ENCODE measurements at regions not wholly inside any gene's neighbourhood (a gene's known extent, or its start where the extent isn't known, plus 50 kb on each side); places are given as distances from the start of the nearest gene placed in this dataset.

- DNase-seq (ENCODE audit: low read depth): no peak
- no peak for TF ChIP-seq CTCF (IDR thresholded peaks at IDR 0.05; ENCODE audit: insufficient read depth, low read depth, low read length, missing control alignments)
Measured at GRCh38 chr19:30071871-30072270, 129.8 kb downstream of the URI1 start.

DNA sequence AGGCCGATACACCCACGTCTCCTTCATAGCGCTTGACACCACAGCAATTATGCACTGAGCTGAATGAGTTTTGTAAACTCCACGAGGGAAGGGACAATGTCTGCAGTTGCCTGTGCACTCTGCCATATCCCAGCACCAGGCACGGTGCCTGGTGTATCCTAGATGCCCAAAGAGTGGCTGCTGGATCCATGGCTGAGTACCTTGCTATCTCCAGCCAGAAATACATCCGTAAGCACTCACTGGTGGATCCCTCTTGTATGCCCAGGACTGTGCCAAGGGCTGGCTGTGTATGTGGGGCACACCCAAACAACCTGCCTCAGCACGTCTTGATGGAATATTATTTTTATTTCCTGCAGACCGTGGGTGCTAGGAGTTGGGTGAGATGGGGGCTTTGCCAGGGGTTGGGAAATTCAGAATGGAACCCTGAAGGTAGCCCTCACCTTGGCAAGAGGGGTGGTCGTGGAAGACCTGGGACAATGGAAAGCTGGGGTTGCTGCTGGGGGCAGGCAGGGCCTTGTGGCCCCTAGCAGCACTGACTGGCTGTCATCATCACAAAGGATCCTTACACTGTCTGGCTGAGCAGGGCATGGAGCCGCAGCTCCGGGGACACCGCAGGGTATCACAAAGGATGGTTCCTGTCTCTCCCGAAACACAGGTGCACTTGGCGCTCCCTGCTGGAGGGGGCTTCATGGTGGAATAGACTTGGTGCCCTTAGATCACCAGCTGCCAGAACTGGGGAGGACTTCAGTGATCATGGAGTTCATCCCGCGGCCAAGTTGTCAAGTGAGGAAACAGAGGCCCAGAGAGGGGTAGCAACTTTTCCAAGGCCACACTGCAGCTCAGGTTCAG, 131.3 kb downstream of the URI1 start:
- no peak overlapping the region for H3K4me3 ChIP-seq (ENCODE audit: low read depth, low read length)
- TF ChIP-seq CTCF (IDR thresholded peaks at IDR 0.05; ENCODE audit: insufficient read depth, low read depth, low read length, missing control alignments): no peak
- no peak for DNase-seq (ENCODE audit: low read depth)

More at GRCh38 chr19:30071871-30072270, 129.8 kb downstream of the URI1 start:
- no peak overlapping the region for H3K4me3 ChIP-seq (ENCODE audit: low read depth, low read length)

GRCh38 chr19:30074096-30074495, 132.1 kb downstream of the URI1 start:
- TF ChIP-seq CTCF (IDR thresholded peaks at IDR 0.05; ENCODE audit: insufficient read depth, low read depth, low read length, missing control alignments): no peak
- DNase-seq (ENCODE audit: low read depth): no peak
- no peak overlapping the region for H3K4me3 ChIP-seq (ENCODE audit: low read depth, low read length)

DNA sequence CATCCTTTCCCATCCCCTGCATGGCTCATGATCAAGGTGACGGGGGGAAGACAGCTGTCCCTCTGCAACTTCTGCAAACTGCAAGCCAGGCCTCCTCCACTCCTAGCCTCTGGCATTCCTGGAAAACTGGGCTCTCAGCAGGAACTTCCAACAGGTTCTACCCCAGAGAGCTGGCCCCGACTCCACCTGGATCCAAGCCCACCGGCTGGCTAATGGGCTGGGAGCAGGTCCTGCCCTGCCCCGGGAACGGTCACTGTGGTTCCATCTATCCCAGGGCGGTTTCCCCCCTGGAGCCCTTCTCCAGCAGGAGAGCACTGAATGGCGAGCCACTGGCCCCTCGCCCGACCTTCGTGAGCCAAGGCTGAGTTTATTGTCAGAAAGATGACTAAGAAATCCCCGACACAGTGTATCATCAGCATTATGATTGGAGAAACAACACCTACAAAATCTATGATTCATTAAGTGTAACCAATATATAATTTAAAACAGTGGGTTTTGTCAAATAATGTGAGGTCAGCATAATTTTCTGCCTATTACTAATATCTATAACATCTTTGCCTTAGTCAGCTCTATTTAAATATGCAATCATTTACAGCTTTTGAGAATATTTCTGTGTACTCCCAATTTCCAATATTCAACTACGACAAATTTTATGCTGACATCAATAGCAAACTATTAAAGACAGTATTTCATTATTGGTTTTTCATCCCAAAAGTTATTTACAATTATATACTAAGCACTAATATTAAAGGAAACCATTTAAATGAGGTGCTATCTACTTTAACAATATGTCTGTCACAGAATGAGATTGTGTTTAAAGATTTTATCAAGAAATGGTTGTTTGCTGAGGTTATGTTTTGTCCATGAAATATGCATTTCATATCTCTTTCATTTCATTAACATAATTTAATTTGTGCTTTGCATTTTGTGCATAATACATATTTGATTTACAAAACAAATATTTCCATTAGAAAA, 133.0 kb downstream of the URI1 start:
- DNase-seq (ENCODE audit: low read depth): no peak
- H3K4me3 ChIP-seq (ENCODE audit: low read depth, low read length): no peak overlapping the region
- no peak for TF ChIP-seq CTCF (IDR thresholded peaks at IDR 0.05; ENCODE audit: insufficient read depth, low read depth, low read length, missing control alignments)

DNA sequence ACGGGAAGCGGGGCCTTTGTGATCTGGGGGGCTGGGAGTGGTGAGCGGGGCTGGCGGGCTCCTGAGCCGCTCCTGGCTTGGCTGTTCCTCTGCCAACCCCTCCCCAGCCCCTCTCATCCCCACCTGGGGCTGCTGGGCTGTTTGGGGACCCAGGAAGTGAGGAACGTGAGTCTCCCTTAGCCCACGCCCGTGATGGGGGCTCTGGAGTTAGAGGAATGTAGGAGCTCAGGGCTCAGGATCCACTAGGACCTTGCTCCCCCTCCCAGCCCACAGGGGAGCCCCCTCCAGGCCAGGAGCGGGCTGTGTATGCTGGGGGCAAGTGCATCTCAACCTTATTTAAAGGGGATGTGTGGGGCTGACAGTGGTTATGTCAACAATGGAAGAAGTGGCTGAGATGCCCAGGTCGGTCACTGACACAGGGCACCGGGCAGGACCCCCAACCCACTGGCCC, 134.1 kb downstream of the URI1 start:
- TF ChIP-seq CTCF (IDR thresholded peaks at IDR 0.05; ENCODE audit: insufficient read depth, low read depth, low read length, missing control alignments): no peak
- H3K4me3 ChIP-seq (ENCODE audit: low read depth, low read length): no peak overlapping the region
- DNase-seq (ENCODE audit: low read depth): no peak

DNA sequence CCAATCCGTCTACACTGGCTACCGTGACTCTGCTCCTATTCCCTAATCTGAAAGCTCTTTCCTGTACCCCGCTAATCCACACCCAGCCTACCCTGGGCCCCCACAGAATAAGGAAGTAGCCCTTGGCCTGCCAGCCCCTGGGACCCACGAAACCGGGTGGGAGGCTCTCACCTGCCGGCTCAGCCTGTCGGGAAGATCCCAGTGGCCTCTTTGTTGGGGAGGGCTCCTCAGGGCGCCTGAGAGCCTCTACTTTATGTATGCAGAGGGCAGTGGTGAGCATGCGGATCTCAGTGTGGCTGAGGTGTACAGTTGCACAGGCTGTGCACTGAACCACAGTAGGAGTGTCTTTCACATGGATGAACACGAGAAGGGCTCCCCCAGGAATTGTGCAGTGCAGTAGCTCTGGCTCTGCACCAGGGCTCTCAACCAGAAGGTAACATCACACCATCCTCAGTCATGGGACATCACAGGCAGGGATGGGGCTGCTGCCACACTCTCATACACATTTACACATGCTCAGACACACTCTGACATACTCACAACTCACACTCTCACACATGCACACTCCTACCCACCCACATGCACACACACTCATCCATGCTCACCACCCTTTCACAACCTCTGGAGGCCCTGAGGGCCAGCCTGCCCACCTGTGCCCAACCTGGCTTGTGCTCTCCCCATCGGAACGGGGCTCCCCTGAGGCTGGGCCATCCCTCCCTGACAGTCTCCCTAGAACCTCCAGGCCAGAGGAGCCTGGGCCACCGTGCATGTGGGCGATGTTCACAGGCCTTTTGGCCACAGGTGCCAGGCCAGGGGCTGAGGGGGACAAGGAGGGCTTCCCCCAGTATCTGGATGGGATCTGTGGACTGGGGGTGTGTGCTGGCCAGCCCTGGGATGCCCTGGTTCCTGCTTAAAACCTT, 135.0 kb downstream of the URI1 start:
- no peak for TF ChIP-seq CTCF (IDR thresholded peaks at IDR 0.05; ENCODE audit: insufficient read depth, low read depth, low read length, missing control alignments)
- no peak for DNase-seq (ENCODE audit: low read depth)
- no peak overlapping the region for H3K4me3 ChIP-seq (ENCODE audit: low read depth, low read length)
